ENCODE measurements at regions not wholly inside any gene's neighbourhood (a gene's known extent, or its start where the extent isn't known, plus 50 kb on each side); places are given as distances from the start of the nearest gene placed in this dataset.

DNA sequence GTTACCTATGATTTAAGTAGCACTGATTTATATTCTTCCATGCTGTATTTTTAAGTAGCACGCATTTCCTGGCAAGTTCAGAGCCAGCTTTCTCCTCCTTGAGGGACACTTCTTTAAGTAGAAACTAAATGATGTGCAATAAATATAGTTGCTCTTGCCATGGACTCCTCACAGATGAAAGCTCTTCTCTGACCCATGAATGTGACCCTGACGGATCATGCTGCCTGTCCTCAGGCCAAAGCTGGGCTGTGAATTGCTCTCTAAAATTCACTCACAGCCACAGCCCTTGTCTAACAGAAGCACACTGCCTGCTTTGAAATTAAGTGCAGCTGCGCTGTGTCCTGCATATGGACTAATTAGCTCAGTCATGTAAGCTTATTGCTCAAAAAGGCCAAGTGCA is 438.8 kb downstream of the PMP22 start (continued):
- TF ChIP-seq, protein P1, sequence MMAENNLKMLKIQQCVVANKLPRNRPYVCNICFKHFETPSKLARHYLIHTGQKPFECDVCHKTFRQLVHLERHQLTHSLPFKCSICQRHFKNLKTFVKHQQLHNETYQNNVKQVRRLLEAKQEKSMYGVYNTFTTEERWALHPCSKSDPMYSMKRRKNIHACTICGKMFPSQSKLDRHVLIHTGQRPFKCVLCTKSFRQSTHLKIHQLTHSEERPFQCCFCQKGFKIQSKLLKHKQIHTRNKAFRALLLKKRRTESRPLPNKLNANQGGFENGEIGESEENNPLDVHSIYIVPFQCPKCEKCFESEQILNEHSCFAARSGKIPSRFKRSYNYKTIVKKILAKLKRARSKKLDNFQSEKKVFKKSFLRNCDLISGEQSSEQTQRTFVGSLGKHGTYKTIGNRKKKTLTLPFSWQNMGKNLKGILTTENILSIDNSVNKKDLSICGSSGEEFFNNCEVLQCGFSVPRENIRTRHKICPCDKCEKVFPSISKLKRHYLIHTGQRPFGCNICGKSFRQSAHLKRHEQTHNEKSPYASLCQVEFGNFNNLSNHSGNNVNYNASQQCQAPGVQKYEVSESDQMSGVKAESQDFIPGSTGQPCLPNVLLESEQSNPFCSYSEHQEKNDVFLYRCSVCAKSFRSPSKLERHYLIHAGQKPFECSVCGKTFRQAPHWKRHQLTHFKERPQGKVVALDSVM (CRISPR knock-in tag; IDR thresholded peaks at IDR 0.05) = no peak
- TF ChIP-seq MAFF (IDR thresholded peaks at IDR 0.05; ENCODE audit: low read depth, low read length) = no peak
- TF ChIP-seq KLF9 (CRISPR knock-in tag; IDR thresholded peaks at IDR 0.05; ENCODE audit: low read depth) = no peak
- TF ChIP-seq, protein P2, sequence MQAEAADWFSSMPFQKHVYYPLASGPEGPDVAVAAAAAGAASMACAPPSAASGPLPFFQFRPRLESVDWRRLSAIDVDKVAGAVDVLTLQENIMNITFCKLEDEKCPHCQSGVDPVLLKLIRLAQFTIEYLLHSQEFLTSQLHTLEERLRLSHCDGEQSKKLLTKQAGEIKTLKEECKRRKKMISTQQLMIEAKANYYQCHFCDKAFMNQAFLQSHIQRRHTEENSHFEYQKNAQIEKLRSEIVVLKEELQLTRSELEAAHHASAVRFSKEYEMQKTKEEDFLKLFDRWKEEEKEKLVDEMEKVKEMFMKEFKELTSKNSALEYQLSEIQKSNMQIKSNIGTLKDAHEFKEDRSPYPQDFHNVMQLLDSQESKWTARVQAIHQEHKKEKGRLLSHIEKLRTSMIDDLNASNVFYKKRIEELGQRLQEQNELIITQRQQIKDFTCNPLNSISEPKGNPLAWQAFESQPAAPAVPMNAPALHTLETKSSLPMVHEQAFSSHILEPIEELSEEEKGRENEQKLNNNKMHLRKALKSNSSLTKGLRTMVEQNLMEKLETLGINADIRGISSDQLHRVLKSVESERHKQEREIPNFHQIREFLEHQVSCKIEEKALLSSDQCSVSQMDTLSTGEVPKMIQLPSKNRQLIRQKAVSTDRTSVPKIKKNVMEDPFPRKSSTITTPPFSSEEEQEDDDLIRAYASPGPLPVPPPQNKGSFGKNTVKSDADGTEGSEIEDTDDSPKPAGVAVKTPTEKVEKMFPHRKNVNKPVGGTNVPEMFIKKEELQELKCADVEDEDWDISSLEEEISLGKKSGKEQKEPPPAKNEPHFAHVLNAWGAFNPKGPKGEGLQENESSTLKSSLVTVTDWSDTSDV (CRISPR knock-in tag; IDR thresholded peaks at IDR 0.05) = no peak

DNA sequence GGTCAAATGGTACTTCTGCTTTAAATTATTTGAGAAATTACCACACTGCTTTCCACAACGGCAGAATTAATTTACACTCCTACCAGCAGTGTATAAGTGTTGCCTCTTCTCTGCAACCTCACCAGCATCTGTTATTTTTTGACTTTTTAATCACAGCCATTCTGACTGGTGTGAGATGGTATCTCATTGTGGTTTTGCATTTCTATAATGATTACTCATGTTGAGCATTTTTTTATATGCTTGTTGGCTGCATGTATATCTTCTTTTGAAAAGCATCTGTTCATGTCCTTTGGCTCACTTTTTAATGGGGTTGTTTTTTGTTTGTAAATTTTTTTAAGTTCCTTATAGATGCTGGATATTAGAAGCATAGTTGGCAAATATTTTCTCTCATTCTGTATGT is 446.7 kb downstream of the PMP22 start:
- ChIA-PET POLR2A (no interaction called here), CTCF (ENCODE audit: low intra/inter-chr PET ratio, low total read pairs) (no interaction called here)
- no TSS peak for BruUV-seq (replicated peaks)
- Histone ChIP-seq H3K4me1 (ENCODE audit: insufficient read depth, low read length) (no peaks in the 10 kb centered on the region), H3K9ac (ENCODE audit: insufficient read depth, low read depth, low read length) (no peak overlapping the region), H4K20me1 (ENCODE audit: insufficient read depth, low read length) (no peaks in the 10 kb centered on the region), H2AFZ (ENCODE audit: low read length) (no peak overlapping the region), H3K4me3 (replicated peaks in 1 of 3; ENCODE audit: insufficient read depth in 1 of 3, low read depth in 2 of 3, low read length in 3 of 3) (no peak overlapping the region), H3K79me2 (ENCODE audit: insufficient read depth, low read length) (no peaks in the 10 kb centered on the region), H3K27ac (ENCODE audit: extremely low read length, insufficient read depth, low read length) (no peak overlapping the region), H3K4me2 (ENCODE audit: low read depth, low read length) (no peak overlapping the region), H3K9me3 (ENCODE audit: low read length) (no peaks in the 10 kb centered on the region), H3K36me3 (replicated peaks in 1 of 2; ENCODE audit: control insufficient read depth in 1 of 2, insufficient read depth in 2 of 2, low read length in 2 of 2) (no peaks in the 10 kb centered on the region), H3K27me3 (ENCODE audit: control insufficient read depth in 1 of 2, insufficient read depth in 2 of 2, low read length in 2 of 2) (no peaks in the 10 kb centered on the region)
- WGBS (ENCODE audit: low lambda C conversion rate) = 0% methylated on average over 1 of the region's 1 CpG
- ATAC-seq = no peak
- FAIRE-seq = no peak
- intact Hi-C loops (cut with micrococcal nuclease; ENCODE audit: unreplicated experiment) (loop anchor here (10.0 kb wide), 1 partner anchor 1224 kb away; no protein-coding TSS in a partner anchor), in situ Hi-C loops (cut with HindIII; ENCODE audit: extremely low pct_ligation_motif_present, low pct_unique_long_range_greater_than_20kb) (no loop called here)
- DNase-seq (ENCODE audit: low spot score) = no peak
- TF ChIP-seq, protein P3, sequence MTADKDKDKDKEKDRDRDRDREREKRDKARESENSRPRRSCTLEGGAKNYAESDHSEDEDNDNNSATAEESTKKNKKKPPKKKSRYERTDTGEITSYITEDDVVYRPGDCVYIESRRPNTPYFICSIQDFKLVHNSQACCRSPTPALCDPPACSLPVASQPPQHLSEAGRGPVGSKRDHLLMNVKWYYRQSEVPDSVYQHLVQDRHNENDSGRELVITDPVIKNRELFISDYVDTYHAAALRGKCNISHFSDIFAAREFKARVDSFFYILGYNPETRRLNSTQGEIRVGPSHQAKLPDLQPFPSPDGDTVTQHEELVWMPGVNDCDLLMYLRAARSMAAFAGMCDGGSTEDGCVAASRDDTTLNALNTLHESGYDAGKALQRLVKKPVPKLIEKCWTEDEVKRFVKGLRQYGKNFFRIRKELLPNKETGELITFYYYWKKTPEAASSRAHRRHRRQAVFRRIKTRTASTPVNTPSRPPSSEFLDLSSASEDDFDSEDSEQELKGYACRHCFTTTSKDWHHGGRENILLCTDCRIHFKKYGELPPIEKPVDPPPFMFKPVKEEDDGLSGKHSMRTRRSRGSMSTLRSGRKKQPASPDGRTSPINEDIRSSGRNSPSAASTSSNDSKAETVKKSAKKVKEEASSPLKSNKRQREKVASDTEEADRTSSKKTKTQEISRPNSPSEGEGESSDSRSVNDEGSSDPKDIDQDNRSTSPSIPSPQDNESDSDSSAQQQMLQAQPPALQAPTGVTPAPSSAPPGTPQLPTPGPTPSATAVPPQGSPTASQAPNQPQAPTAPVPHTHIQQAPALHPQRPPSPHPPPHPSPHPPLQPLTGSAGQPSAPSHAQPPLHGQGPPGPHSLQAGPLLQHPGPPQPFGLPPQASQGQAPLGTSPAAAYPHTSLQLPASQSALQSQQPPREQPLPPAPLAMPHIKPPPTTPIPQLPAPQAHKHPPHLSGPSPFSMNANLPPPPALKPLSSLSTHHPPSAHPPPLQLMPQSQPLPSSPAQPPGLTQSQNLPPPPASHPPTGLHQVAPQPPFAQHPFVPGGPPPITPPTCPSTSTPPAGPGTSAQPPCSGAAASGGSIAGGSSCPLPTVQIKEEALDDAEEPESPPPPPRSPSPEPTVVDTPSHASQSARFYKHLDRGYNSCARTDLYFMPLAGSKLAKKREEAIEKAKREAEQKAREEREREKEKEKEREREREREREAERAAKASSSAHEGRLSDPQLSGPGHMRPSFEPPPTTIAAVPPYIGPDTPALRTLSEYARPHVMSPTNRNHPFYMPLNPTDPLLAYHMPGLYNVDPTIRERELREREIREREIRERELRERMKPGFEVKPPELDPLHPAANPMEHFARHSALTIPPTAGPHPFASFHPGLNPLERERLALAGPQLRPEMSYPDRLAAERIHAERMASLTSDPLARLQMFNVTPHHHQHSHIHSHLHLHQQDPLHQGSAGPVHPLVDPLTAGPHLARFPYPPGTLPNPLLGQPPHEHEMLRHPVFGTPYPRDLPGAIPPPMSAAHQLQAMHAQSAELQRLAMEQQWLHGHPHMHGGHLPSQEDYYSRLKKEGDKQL (CRISPR knock-in tag; IDR thresholded peaks at IDR 0.05; ENCODE audit: low read depth) = no peak
- TF ChIP-seq ZNF598 (CRISPR knock-in tag; IDR thresholded peaks at IDR 0.05; ENCODE audit: borderline replicate concordance) = no peak
- TF ChIP-seq GPN1 (CRISPR knock-in tag; IDR thresholded peaks at IDR 0.05; ENCODE audit: borderline replicate concordance) = no peak
- TF ChIP-seq ZNF225 (CRISPR knock-in tag; IDR thresholded peaks at IDR 0.05) = no peak
- no peak for TF ChIP-seq ZNF343 (CRISPR knock-in tag; IDR thresholded peaks at IDR 0.05)
- TF ChIP-seq, protein P4, sequence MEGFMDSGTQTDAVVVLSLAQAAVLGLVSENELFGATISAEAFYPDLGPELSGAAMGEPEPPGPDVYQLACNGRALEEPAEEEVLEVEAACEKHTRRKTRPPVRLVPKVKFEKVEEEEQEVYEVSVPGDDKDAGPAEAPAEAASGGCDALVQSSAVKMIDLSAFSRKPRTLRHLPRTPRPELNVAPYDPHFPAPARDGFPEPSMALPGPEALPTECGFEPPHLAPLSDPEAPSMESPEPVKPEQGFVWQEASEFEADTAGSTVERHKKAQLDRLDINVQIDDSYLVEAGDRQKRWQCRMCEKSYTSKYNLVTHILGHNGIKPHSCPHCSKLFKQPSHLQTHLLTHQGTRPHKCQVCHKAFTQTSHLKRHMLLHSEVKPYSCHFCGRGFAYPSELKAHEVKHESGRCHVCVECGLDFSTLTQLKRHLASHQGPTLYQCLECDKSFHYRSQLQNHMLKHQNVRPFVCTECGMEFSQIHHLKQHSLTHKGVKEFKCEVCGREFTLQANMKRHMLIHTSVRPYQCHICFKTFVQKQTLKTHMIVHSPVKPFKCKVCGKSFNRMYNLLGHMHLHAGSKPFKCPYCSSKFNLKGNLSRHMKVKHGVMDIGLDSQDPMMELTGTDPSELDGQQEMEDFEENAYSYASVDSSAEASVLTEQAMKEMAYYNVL (CRISPR knock-in tag; IDR thresholded peaks at IDR 0.05; ENCODE audit: borderline replicate concordance) = no peak
- no peak for TF ChIP-seq REXO4 (CRISPR knock-in tag; IDR thresholded peaks at IDR 0.05; ENCODE audit: borderline replicate concordance)

All from HepG2 (cell line).